Breast epithelium (tissue), 4 donors: ENCODE measurements at regions not wholly inside any gene's neighbourhood (a gene's known extent, or its start where the extent isn't known, plus 50 kb on each side); places are given as distances from the start of the nearest gene placed in this dataset.
A peak's percentile ranks its signal among the peaks of the same experiment; 100 is the strongest.

Experiments
- DNase-seq, 2 donors: peaks; one replicate each; pipeline ENCODE4 v3.0.0-alpha.2; 2019; ENCODE audit warnings: low spot score in 2 of 2
- H3K27ac ChIP-seq, 2 donors: fragments of 200-600 bp; sonication (generic) in 1 of 2; one replicate each; pipeline ENCODE4 v1.5.1; 2016 to 2019; ENCODE audit warnings: mild to moderate bottlenecking in 1 of 2
- H3K27me3 ChIP-seq, 2 donors: fragments of 200-600 bp; sonication (generic) in 1 of 2; one replicate each; pipeline versions ENCODE4 v1.5.1 to v1.6.0; 2017 to 2019; ENCODE audit warnings: control low read depth in 1 of 2, mild to moderate bottlenecking in 1 of 2
- H3K36me3 ChIP-seq: fragments of 200-600 bp; one replicate; pipeline ENCODE4 v1.5.1; 2019
- H3K4me1 ChIP-seq, 2 donors: fragments of 200-600 bp; sonication (generic); one replicate each; pipeline ENCODE4 v1.5.1; 2016 to 2019; ENCODE audit warnings: control low read depth in 1 of 2
- H3K4me3 ChIP-seq, 3 donors: fragments of 200-600 bp; sonication (generic); 1 replicate in 2 of 3; 2 replicates in 1 of 3; pipeline ENCODE4 v1.5.1; 2016 to 2019; ENCODE audit warnings: mild to moderate bottlenecking in 3 of 3, moderate library complexity in 2 of 3
- H3K9me3 ChIP-seq, 2 donors: fragments of 200-600 bp; sonication (generic) in 1 of 2; one replicate each; pipeline ENCODE4 v1.5.1; 2016 to 2019; ENCODE audit warnings: control low read depth in 1 of 2
- POLR2A ChIP-seq: fragments of 450-650 bp; IDR thresholded peaks from one replicate; pipeline ENCODE4 v1.6.1; 2016; ENCODE audit warnings: antibody characterized with exemption, mild to moderate bottlenecking, moderate library complexity
- POLR2AphosphoS5 ChIP-seq, 3 donors: sonication (generic); formaldehyde crosslinking; IDR thresholded peaks; one replicate each; pipeline ENCODE4 v1.6.1; 2017; ENCODE audit warnings: antibody characterized with exemption in 3 of 3
- intact Hi-C: fragments of 100-400 bp; cut with DNase I; formaldehyde crosslinking; loops from one replicate; pipeline ENCODE4 v1.15.1; 2023; ENCODE audit warnings: low total_unique reads
- TF ChIP-seq, protein P1 (sequence below), 3 donors: fragments of 450-650 bp; IDR thresholded peaks; one replicate each; pipeline ENCODE4 v1.5.1; 2016 to 2017; ENCODE audit warnings: antibody characterized with exemption in 3 of 3, mild to moderate bottlenecking in 3 of 3, moderate library complexity in 3 of 3

- peak in 1 of 2 donors; percentile 25 for DNase-seq
- Histone ChIP-seq H3K27me3 (no peaks in the 10 kb centered on the region), H3K36me3 (no peaks in the 10 kb centered on the region), H3K9me3 (no peaks in the 10 kb centered on the region), H3K4me1 (peaks cover 0 to 9% of the 10 kb centered on the region in 2 donors), H3K27ac (peak overlapping the region; percentile 72 to 77), H3K4me3 (no peak overlapping the region)
- intact Hi-C loops = no loop called here
- TF ChIP-seq, protein P1, sequence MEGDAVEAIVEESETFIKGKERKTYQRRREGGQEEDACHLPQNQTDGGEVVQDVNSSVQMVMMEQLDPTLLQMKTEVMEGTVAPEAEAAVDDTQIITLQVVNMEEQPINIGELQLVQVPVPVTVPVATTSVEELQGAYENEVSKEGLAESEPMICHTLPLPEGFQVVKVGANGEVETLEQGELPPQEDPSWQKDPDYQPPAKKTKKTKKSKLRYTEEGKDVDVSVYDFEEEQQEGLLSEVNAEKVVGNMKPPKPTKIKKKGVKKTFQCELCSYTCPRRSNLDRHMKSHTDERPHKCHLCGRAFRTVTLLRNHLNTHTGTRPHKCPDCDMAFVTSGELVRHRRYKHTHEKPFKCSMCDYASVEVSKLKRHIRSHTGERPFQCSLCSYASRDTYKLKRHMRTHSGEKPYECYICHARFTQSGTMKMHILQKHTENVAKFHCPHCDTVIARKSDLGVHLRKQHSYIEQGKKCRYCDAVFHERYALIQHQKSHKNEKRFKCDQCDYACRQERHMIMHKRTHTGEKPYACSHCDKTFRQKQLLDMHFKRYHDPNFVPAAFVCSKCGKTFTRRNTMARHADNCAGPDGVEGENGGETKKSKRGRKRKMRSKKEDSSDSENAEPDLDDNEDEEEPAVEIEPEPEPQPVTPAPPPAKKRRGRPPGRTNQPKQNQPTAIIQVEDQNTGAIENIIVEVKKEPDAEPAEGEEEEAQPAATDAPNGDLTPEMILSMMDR (IDR thresholded peaks at IDR 0.05) = no peak
- TF ChIP-seq POLR2AphosphoS5 (IDR thresholded peaks at IDR 0.05) (no peak), POLR2A (no peak)
Observed at GRCh38 chr11:62046568-62047100, 77.2 kb upstream of the INCENP start.

DNA sequence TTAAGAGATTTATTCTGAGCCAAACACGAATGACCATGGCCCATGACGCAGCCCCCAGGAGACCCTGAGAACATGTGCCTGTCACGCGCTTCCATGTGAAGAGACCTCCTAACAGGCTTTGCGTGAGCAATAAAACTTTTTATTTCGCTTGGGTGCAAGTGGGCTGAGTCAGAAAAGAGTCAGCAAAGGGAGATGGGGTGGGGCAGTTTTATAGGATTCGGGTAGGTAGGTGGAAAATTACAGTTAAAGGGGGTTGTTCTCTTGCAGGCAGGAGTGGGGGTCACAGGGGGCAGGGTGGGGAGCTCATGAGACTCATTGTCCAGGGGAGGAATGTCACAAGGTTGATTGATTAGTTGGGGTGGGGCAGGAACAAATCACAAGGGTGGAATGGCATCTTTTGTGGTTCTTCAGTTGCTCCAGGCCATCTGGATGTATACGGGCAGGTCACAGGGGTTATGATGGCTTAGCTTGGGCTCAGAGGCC is 77.2 kb upstream of the FTH1 start:
- no peaks in the 10 kb centered on the region for H3K36me3 ChIP-seq
- H3K4me1 ChIP-seq = peaks cover 0 to 9% of the 10 kb centered on the region in 2 donors
- intact Hi-C loops = no loop called here
- H3K9me3 ChIP-seq = no peaks in the 10 kb centered on the region
- no peak for DNase-seq
- H3K4me3 ChIP-seq = no peak overlapping the region
- H3K27me3 ChIP-seq = no peaks in the 10 kb centered on the region
- TF ChIP-seq, protein P1 (IDR thresholded peaks at IDR 0.05) = no peak
- TF ChIP-seq POLR2AphosphoS5 (IDR thresholded peaks at IDR 0.05) (no peak), POLR2A (no peak)
- H3K27ac ChIP-seq = peak overlapping the region; percentile 20 to 77

- intact Hi-C loops = no loop called here
- TF ChIP-seq, protein P1 (IDR thresholded peaks at IDR 0.05) = no peak
- no peak for TF ChIP-seq POLR2AphosphoS5 (IDR thresholded peaks at IDR 0.05)
- no peak overlapping the region for H3K27ac ChIP-seq
- no peak for DNase-seq
- H3K4me3 ChIP-seq = no peak overlapping the region
- H3K27me3 ChIP-seq = no peaks in the 10 kb centered on the region
- H3K4me1 ChIP-seq = no peaks in the 10 kb centered on the region
- no peaks in the 10 kb centered on the region for H3K36me3 ChIP-seq
- no peaks in the 10 kb centered on the region for H3K9me3 ChIP-seq
Observed at GRCh38 chr11:62035293-62035692, 67.9 kb upstream of the FTH1 start.

GRCh38 chr11:62034036-62034338 is 66.6 kb upstream of the FTH1 start:
- TF ChIP-seq POLR2A = no peak
- TF ChIP-seq, protein P1 (IDR thresholded peaks at IDR 0.05) = no peak
- no peak for TF ChIP-seq POLR2AphosphoS5 (IDR thresholded peaks at IDR 0.05)
- intact Hi-C loops = no loop called here
- peak overlapping the region in 1 of 2 donors; percentile 52 for H3K27ac ChIP-seq

DNA sequence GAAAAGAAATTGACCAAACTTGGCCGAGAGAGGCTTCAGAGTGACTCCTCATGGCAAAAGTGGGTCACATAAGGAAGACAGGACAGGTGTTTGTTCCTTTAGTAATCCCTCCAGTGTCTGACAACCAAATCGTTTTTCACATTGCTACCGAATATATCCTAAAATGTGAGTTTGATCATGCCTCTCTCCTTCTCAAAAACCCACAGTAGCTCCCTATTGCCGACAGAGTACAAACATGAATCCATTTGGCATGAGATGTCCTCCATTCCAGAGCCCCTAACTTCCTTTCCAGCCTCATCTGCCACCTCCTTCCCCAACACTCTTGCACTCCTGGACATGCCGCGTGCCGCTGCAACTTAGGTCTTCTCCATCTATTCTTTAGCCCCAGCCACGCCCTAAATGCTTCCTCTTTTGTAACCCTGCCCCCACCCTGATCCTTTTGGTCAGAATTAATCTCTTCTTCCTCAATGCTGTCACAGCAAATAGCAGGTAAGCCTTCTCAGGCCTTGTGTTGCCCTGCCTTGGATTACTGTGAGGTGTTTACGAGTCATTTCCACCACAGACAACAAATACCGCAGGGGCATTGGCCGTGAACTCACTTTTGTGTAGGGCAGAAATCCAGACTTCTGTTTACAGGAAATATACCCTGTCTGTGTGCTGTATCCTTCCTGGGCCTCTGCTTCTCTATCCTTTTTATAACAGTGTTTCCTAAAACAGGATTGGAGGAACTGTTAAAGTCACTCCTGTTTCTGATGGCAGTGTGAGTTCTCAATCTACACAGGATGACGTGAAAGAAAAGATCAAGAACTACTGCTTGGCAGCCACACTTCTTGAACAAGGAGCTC is 66.0 kb upstream of the FTH1 start:
- no peak for TF ChIP-seq POLR2AphosphoS5 (IDR thresholded peaks at IDR 0.05)
- no peak for TF ChIP-seq POLR2A
- TF ChIP-seq, protein P1 (IDR thresholded peaks at IDR 0.05) = no peak
- no peaks in the 10 kb centered on the region for H3K9me3 ChIP-seq
- H3K36me3 ChIP-seq = no peaks in the 10 kb centered on the region
- intact Hi-C loops = no loop called here
- H3K4me1 ChIP-seq = no peaks in the 10 kb centered on the region
- H3K27ac ChIP-seq = peak overlapping the region; percentile 40 to 52
- no peak overlapping the region for H3K4me3 ChIP-seq
- DNase-seq = no peak
- H3K27me3 ChIP-seq = no peaks in the 10 kb centered on the region

More at GRCh38 chr11:62034036-62034338, 66.6 kb upstream of the FTH1 start:
- no peak for DNase-seq
- no peaks in the 10 kb centered on the region for H3K9me3 ChIP-seq
- H3K4me1 ChIP-seq = no peaks in the 10 kb centered on the region
- no peaks in the 10 kb centered on the region for H3K36me3 ChIP-seq
- H3K4me3 ChIP-seq = no peak overlapping the region
- no peaks in the 10 kb centered on the region for H3K27me3 ChIP-seq
